Gastrocnemius medialis (tissue), 4 donors: ENCODE measurements at regions not wholly inside any gene's neighbourhood (a gene's known extent, or its start where the extent isn't known, plus 50 kb on each side); places are given as distances from the start of the nearest gene placed in this dataset.

Source experiments
- POLR2A ChIP-seq, 2 donors: fragments of 450-650 bp; IDR thresholded peaks; one replicate each; pipeline ENCODE4 v1.6.1; 2017; ENCODE audit warnings: antibody characterized with exemption in 2 of 2, mild to moderate bottlenecking in 2 of 2, moderate library complexity in 2 of 2
- TF ChIP-seq, protein P1 (sequence below), 5 experiments: fragments of 450-650 bp in 3 of 5; fragments of 200-600 bp in 2 of 5; sonication (generic) in 2 of 5; IDR thresholded peaks in 4 of 5; conservative IDR thresholded peaks in 1 of 5; 1 replicate in 4 of 5; 2 replicates in 1 of 5; pipeline ENCODE4 v1.5.1; 2016 to 2019; ENCODE audit warnings: antibody characterized with exemption in 5 of 5, mild to moderate bottlenecking in 3 of 5, moderate library complexity in 3 of 5

GRCh38 chr4:106463622-106464021 lies 95.0 kb upstream of the GIMD1 start:
- TF ChIP-seq, protein P1, sequence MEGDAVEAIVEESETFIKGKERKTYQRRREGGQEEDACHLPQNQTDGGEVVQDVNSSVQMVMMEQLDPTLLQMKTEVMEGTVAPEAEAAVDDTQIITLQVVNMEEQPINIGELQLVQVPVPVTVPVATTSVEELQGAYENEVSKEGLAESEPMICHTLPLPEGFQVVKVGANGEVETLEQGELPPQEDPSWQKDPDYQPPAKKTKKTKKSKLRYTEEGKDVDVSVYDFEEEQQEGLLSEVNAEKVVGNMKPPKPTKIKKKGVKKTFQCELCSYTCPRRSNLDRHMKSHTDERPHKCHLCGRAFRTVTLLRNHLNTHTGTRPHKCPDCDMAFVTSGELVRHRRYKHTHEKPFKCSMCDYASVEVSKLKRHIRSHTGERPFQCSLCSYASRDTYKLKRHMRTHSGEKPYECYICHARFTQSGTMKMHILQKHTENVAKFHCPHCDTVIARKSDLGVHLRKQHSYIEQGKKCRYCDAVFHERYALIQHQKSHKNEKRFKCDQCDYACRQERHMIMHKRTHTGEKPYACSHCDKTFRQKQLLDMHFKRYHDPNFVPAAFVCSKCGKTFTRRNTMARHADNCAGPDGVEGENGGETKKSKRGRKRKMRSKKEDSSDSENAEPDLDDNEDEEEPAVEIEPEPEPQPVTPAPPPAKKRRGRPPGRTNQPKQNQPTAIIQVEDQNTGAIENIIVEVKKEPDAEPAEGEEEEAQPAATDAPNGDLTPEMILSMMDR (IDR thresholded peaks at IDR 0.05 in 4 of 5, conservative IDR thresholded peaks at IDR 0.05 in 1 of 5), result no peak
- no peak for TF ChIP-seq POLR2A (IDR thresholded peaks at IDR 0.05)
